ENCODE measurements at regions not wholly inside any gene's neighbourhood (a gene's known extent, or its start where the extent isn't known, plus 50 kb on each side); places are given as distances from the start of the nearest gene placed in this dataset.

DNA sequence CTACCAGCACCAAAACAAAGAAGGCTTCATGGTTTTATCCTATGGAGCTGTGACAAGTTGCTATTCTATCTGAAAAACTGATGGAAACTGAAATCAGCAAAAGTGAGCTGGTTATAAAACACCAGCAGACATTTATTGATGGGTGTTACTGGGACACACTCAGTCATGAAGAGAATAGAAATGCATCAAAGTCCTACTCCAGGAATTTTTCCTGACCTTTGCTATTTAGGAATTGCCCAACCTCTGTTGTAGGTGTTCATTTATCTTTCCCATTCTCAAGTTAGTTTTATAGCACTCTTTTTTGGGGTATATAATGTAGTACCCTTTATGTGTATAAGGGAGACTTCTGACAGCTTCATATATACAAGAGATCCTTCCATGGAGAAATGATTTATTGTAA is 533.2 kb downstream of the REEP3 start:
- Histone ChIP-seq H3K27ac (no peak overlapping the region), H3K4me3 (no peak overlapping the region), H3K4me1 (no peaks in the 10 kb centered on the region), H3K27me3 (no peaks in the 10 kb centered on the region), H3K9me3 (no peaks in the 10 kb centered on the region), H3K36me3 (no peaks in the 10 kb centered on the region)
- TF ChIP-seq POLR2A (IDR thresholded peaks at IDR 0.05), result no peak
- TF ChIP-seq, protein P1, sequence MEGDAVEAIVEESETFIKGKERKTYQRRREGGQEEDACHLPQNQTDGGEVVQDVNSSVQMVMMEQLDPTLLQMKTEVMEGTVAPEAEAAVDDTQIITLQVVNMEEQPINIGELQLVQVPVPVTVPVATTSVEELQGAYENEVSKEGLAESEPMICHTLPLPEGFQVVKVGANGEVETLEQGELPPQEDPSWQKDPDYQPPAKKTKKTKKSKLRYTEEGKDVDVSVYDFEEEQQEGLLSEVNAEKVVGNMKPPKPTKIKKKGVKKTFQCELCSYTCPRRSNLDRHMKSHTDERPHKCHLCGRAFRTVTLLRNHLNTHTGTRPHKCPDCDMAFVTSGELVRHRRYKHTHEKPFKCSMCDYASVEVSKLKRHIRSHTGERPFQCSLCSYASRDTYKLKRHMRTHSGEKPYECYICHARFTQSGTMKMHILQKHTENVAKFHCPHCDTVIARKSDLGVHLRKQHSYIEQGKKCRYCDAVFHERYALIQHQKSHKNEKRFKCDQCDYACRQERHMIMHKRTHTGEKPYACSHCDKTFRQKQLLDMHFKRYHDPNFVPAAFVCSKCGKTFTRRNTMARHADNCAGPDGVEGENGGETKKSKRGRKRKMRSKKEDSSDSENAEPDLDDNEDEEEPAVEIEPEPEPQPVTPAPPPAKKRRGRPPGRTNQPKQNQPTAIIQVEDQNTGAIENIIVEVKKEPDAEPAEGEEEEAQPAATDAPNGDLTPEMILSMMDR (IDR thresholded peaks at IDR 0.05), result no peak
- no peak for DNase-seq
- intact Hi-C loops (cut with DNase I), result no loop called here

DNA sequence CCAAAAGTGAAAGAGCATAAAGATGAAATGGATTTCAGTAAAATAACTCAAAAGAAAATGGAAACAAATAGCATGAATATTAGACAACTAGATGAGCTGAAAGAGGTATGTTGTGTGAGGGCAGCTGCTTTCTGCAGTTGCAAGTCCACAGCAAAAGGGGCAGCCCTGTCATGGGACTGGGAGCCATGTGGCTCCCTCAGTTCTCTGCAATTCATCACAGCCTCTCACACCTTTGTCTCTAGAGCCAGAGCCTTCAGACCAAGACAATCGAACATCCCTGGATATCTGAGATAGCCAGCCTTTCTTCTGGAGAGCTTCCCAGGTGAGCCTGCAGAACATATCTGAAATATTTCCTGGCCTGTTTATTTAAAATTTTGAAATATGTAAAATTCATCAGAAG is 538.7 kb downstream of the REEP3 start:
- WGBS, 2 donors, result 43 to 55% methylated on average over 1 of the region's 1 CpG
- intact Hi-C loops (cut with DNase I), result no loop called here
- no peaks in the 10 kb centered on the region for H3K27me3 ChIP-seq
- TF ChIP-seq, protein P1 (IDR thresholded peaks at IDR 0.05), result no peak
- no peak for TF ChIP-seq POLR2A (IDR thresholded peaks at IDR 0.05)
- H3K4me1 ChIP-seq, result no peaks in the 10 kb centered on the region
- no peaks in the 10 kb centered on the region for H3K9me3 ChIP-seq
- H3K4me3 ChIP-seq, result no peak overlapping the region
- H3K27ac ChIP-seq, result no peak overlapping the region
- H3K36me3 ChIP-seq, result no peaks in the 10 kb centered on the region
- DNase-seq, result no peak

DNA sequence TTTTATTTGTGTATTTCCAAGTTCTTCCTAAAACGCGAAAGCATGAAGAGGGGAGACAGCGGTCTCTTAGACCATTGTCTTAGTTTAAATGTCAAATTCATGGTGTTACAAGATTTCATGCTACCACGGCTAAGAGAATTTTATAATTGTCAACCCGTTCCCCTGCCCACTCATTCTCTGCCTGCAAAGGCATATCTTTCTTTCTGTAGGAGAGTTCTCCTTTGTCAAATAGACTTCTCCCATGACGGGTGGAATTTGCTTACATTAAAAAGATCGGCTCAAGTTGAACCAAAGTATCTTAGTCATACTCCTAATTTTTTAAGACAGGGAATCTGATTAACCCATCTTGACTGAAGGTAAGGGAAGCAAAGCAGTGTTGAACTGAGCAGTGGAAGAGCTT is 539.2 kb downstream of the REEP3 start:
- H3K9me3 ChIP-seq, result no peaks in the 10 kb centered on the region
- no peaks in the 10 kb centered on the region for H3K4me1 ChIP-seq
- intact Hi-C loops (cut with DNase I), result no loop called here
- no peak overlapping the region for H3K4me3 ChIP-seq
- no peak for TF ChIP-seq POLR2A (IDR thresholded peaks at IDR 0.05)
- TF ChIP-seq, protein P1 (IDR thresholded peaks at IDR 0.05), result no peak
- DNase-seq, result no peak
- H3K27me3 ChIP-seq, result no peaks in the 10 kb centered on the region
- H3K27ac ChIP-seq, result no peak overlapping the region
- 73% methylated on average over 7 of the region's 7 CpGs for WGBS, 2 donors
- H3K36me3 ChIP-seq, result no peaks in the 10 kb centered on the region

DNA sequence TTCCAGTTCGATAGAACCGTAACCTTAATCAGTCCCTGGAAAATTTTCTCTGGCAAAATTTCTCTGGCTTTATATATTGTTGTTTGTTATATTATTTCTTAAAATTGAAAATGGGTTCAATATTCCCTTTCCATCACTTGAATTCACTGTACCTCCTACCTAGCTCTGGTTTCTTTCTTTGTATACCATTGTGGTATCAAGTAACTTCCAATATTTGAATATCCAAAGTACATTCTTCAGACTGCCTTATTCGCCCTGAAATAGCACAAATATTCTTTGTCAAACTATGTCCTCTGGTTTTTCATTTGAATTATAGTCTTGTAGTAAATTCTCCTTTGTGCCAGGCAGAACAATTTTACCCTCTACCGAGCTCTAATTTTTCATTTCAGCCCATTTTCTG is 541.6 kb downstream of the REEP3 start:
- Histone ChIP-seq H3K36me3 (no peaks in the 10 kb centered on the region), H3K4me3 (no peak overlapping the region), H3K27ac (no peak overlapping the region), H3K4me1 (no peaks in the 10 kb centered on the region), H3K27me3 (no peaks in the 10 kb centered on the region), H3K9me3 (no peaks in the 10 kb centered on the region)
- 32 to 44% methylated on average over 4 of the region's 4 CpGs for WGBS, 2 donors
- no peak for TF ChIP-seq POLR2A (IDR thresholded peaks at IDR 0.05)
- TF ChIP-seq, protein P1 (IDR thresholded peaks at IDR 0.05), result no peak
- intact Hi-C loops (cut with DNase I), result no loop called here
- no peak for DNase-seq

DNA sequence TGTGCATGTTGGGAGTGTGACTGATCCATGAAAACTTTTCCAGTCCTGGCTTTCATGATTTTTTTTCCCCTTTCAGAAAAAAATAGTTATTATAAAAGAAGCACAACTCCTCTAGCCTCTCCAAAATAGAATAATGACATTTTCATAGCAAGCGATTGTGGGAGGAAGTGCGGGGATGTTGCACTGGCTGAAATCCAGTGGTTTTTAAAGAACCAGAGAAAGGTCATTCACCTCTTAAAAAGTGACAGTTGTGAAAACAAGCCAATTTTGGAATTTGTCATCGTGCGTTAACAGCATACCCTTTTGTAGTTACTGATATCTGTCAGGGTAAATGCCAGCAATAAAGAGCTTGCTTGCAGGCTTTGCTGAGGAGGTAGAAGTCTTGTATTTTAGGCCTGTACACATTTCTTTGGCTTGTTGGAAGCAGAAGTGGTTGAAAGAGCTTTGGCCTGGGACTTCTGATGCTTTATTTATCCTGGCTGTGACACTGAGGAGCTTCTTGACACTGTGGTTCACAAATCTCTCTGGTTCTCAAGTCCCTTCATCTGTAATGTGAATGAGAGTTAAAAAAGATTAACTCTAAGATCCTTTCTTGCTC is 545.9 kb downstream of the REEP3 start:
- WGBS, 2 donors, result 39 to 44% methylated on average over 4 of the region's 4 CpGs
- H3K36me3 ChIP-seq, result no peaks in the 10 kb centered on the region
- no peak overlapping the region for H3K4me3 ChIP-seq
- no peak for DNase-seq
- no peaks in the 10 kb centered on the region for H3K27me3 ChIP-seq
- H3K27ac ChIP-seq, result no peak overlapping the region
- TF ChIP-seq, protein P1 (IDR thresholded peaks at IDR 0.05), result no peak
- no peak for TF ChIP-seq POLR2A (IDR thresholded peaks at IDR 0.05)
- intact Hi-C loops (cut with DNase I), result no loop called here
- H3K4me1 ChIP-seq, result no peaks in the 10 kb centered on the region
- H3K9me3 ChIP-seq, result no peaks in the 10 kb centered on the region

Measured in esophagus squamous epithelium (tissue), 5 donors.